A673 (cell line): ENCODE measurements at regions not wholly inside any gene's neighbourhood (a gene's known extent, or its start where the extent isn't known, plus 50 kb on each side); places are given as distances from the start of the nearest gene placed in this dataset.

Experiments
- BruUV-seq: library from RNA; stranded (reverse); fragments of 400-500 nt; replicated peaks from 2 replicates; lab custom pipeline; 2021; lab: Mats Ljungman, UMichigan
- CTCF ChIA-PET: fragments of 300-600 bp; sonication (Branson Sonifier 250); formaldehyde crosslinking; loops from one replicate; lab custom pipeline; 2022; ENCODE audit warnings: antibody characterized with exemption; lab: Charles Lee
- POLR2A ChIA-PET: fragments of 300-600 bp; sonication (Branson Sonifier 250); formaldehyde crosslinking; loops from one replicate; lab custom pipeline; 2022; ENCODE audit warnings: antibody characterized with exemption; ENCODE audit not compliant: low non-redundant PET; lab: Charles Lee
- DNase-seq: peaks from one replicate; pipeline ENCODE4 v3.0.0-alpha.2; 2015; ENCODE audit warnings: low spot score
- H3K27ac ChIP-seq: fragments of 200-600 bp; sonication (generic); 2 replicates; pipeline ENCODE4 v1.5.1; 2016; ENCODE audit warnings: mixed run types, low read depth, mild to moderate bottlenecking, mixed read lengths, antibody characterized with exemption, low read length; ENCODE audit not compliant: poor library complexity, severe bottlenecking
- H3K27me3 ChIP-seq: fragments of 200-600 bp; sonication (generic); replicated peaks from 2 replicates; pipeline ENCODE4 v1.6.1; 2017; ENCODE audit warnings: mixed run types, low read depth, mild to moderate bottlenecking, mixed read lengths, antibody characterized with exemption, low read length; ENCODE audit not compliant: insufficient read depth, poor library complexity
- H3K36me3 ChIP-seq: fragments of 200-600 bp; sonication (generic); 2 replicates; pipeline ENCODE4 v1.6.1; 2016; ENCODE audit warnings: mixed run types, mild to moderate bottlenecking, mixed read lengths, antibody characterized with exemption, low read length; ENCODE audit not compliant: insufficient read depth, poor library complexity, severe bottlenecking
- H3K4me1 ChIP-seq: fragments of 200-600 bp; sonication (generic); 2 replicates; pipeline ENCODE4 v1.6.1; 2017; ENCODE audit warnings: mixed run types, mild to moderate bottlenecking, mixed read lengths, antibody characterized with exemption, low read length; ENCODE audit not compliant: insufficient read depth, poor library complexity, severe bottlenecking
- H3K4me3 ChIP-seq: fragments of 200-600 bp; sonication (generic); 2 replicates; pipeline ENCODE4 v1.5.1; 2016; ENCODE audit warnings: low read depth, mixed run types, mild to moderate bottlenecking, mixed read lengths, low read length; ENCODE audit not compliant: poor library complexity, severe bottlenecking
- H3K9me3 ChIP-seq: fragments of 200-600 bp; sonication (generic); 2 replicates; pipeline ENCODE4 v1.6.1; 2016; ENCODE audit warnings: mixed run types, low read depth, mild to moderate bottlenecking, mixed read lengths, antibody characterized with exemption, low read length; ENCODE audit not compliant: poor library complexity, severe bottlenecking
- EZH2 ChIP-seq: fragments of 200-600 bp; sonication (generic); IDR thresholded peaks from 2 replicates; pipeline ENCODE4 v1.6.1; 2017; ENCODE audit warnings: borderline replicate concordance, low read depth, mild to moderate bottlenecking, mixed read lengths, antibody characterized with exemption, low read length; ENCODE audit not compliant: poor library complexity, severe bottlenecking
- intact Hi-C: fragments of 100-400 bp; cut with micrococcal nuclease; formaldehyde crosslinking; loops from one replicate; pipeline ENCODE4 v1.10.0; 2022; ENCODE audit not compliant: unreplicated experiment
- TF ChIP-seq, protein P1 (sequence below): fragments of 300-800, 200-600 bp; sonication (generic); conservative IDR thresholded peaks from 2 replicates; pipeline ENCODE4 v1.5.1; 2017; ENCODE audit warnings: low read depth, mild to moderate bottlenecking, antibody characterized with exemption, low read length, moderate library complexity, mixed read lengths

DNA sequence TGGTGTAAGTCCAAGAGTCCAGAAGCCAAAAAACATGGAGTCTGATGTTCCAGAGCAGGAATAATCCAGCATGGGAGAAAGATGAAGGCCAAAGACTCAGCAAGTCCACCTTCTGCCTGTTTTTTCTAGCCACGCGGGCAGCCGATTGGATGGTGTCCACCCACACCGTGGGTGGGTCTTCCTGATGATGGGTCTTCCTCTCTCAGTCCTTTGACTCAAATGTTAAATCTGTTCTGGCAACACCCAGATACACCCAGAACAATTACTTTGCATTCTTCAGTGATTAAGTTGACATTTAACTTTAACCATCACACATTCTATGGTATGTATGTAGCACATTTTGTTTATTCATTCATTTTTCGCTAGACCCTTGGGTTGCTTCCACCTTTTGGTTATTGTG, 944.4 kb downstream of the PLA2G4A start:
- Histone ChIP-seq H3K27ac (no peak overlapping the region), H3K27me3 (no peaks in the 10 kb centered on the region), H3K4me3 (no peak overlapping the region), H3K9me3 (no peaks in the 10 kb centered on the region), H3K4me1 (no peaks in the 10 kb centered on the region), H3K36me3 (no peaks in the 10 kb centered on the region)
- BruUV-seq = no TSS peak
- ChIA-PET CTCF (no interaction called here), POLR2A (no interaction called here)
- DNase-seq = no peak
- intact Hi-C loops = no loop called here
- no peak for TF ChIP-seq EZH2
- TF ChIP-seq, protein P1, sequence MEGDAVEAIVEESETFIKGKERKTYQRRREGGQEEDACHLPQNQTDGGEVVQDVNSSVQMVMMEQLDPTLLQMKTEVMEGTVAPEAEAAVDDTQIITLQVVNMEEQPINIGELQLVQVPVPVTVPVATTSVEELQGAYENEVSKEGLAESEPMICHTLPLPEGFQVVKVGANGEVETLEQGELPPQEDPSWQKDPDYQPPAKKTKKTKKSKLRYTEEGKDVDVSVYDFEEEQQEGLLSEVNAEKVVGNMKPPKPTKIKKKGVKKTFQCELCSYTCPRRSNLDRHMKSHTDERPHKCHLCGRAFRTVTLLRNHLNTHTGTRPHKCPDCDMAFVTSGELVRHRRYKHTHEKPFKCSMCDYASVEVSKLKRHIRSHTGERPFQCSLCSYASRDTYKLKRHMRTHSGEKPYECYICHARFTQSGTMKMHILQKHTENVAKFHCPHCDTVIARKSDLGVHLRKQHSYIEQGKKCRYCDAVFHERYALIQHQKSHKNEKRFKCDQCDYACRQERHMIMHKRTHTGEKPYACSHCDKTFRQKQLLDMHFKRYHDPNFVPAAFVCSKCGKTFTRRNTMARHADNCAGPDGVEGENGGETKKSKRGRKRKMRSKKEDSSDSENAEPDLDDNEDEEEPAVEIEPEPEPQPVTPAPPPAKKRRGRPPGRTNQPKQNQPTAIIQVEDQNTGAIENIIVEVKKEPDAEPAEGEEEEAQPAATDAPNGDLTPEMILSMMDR = no peak

DNA sequence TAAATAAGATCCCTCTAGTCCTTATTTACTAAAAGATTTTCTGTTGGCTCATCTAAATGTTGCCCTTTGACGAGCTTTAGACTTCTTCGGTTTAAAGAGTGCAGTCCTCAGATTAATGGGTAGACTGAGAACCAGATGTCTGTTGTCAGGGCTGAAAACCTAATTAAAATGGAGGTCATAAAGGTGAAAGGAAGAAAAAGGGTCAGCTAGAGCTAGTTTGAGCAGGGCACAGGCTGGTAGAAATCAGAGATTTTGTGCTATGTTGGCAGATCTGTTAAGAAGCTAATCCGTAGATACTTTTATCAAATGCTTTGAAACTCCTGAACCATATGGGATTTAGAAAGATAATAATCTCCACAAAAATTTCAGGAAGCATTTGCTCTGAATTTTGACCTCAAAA, 959.0 kb downstream of the PLA2G4A start:
- intact Hi-C loops = no loop called here
- Histone ChIP-seq H3K4me1 (no peaks in the 10 kb centered on the region), H3K4me3 (no peak overlapping the region), H3K9me3 (no peaks in the 10 kb centered on the region), H3K36me3 (no peaks in the 10 kb centered on the region), H3K27ac (no peak overlapping the region), H3K27me3 (no peaks in the 10 kb centered on the region)
- TF ChIP-seq EZH2 = no peak
- TF ChIP-seq, protein P1 = no peak
- no peak for DNase-seq
- POLR2A ChIA-PET = no interaction called here
- CTCF ChIA-PET = no interaction called here
- BruUV-seq = no TSS peak

DNA sequence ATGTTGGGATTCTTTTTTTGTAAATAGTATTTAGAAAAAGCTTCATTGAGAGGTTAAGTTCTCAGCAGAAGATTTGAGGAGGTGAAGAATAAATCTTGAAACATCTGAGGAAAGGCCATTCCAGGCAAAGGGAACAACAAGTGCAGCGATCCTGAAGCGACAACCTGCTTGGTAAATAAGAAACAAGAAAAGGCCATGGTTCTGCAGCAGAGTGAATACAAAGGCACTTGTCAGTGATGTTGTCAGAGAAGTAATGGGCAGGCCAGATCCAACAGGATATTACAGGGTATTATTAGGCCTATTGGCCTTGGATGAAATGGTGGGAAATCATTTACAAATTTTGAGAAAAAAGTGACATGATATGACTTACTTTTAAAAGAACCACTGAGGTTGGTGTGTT, 960.0 kb downstream of the PLA2G4A start:
- Histone ChIP-seq H3K4me3 (no peak overlapping the region), H3K27ac (no peak overlapping the region), H3K9me3 (no peaks in the 10 kb centered on the region), H3K36me3 (no peaks in the 10 kb centered on the region), H3K27me3 (no peaks in the 10 kb centered on the region), H3K4me1 (no peaks in the 10 kb centered on the region)
- intact Hi-C loops = no loop called here
- TF ChIP-seq, protein P1 = no peak
- TF ChIP-seq EZH2 = no peak
- DNase-seq = no peak
- POLR2A ChIA-PET = no interaction called here
- no TSS peak for BruUV-seq
- CTCF ChIA-PET = no interaction called here
